Lung (tissue), 11 donors: ENCODE measurements at regions not wholly inside any gene's neighbourhood (a gene's known extent, or its start where the extent isn't known, plus 50 kb on each side); places are given as distances from the start of the nearest gene placed in this dataset.

ENCODE experiments used
- ATAC-seq: fragments of 200-7000 bp; cut with Tn5 transposase; one replicate; pipeline ENCODE4 v1.9.1; 2020; ENCODE audit warnings: moderate number of reproducible peaks; ENCODE audit not compliant: insufficient read depth, low FRiP score
- DNase-seq, 3 donors: peaks; one replicate each; pipeline ENCODE4 v3.0.0-alpha.2; 2013 to 2017
- H3K27ac ChIP-seq, 2 donors: one replicate each; pipeline ENCODE4 v1.5.1; 2013; ENCODE audit warnings: mild to moderate bottlenecking in 2 of 2, moderate library complexity in 2 of 2, control low read depth in 1 of 2, inconsistent platforms in 1 of 2, low read depth in 1 of 2, low read length in 1 of 2
- H3K27me3 ChIP-seq, 3 donors: one replicate each; pipeline ENCODE4 v1.5.1; 2013; ENCODE audit warnings: low read length in 2 of 3; ENCODE audit not compliant: control insufficient read depth in 3 of 3, insufficient read depth in 3 of 3
- H3K36me3 ChIP-seq, 4 donors: one replicate each; pipeline ENCODE4 v1.5.1; 2013; ENCODE audit warnings: low read length in 4 of 4, mild to moderate bottlenecking in 1 of 4, moderate library complexity in 1 of 4; ENCODE audit not compliant: control insufficient read depth in 4 of 4, insufficient read depth in 4 of 4
- H3K4me1 ChIP-seq, 5 donors: one replicate each; pipeline ENCODE4 v1.5.1; 2013; ENCODE audit warnings: low read length in 5 of 5, mild to moderate bottlenecking in 2 of 5, moderate library complexity in 1 of 5; ENCODE audit not compliant: control insufficient read depth in 5 of 5, insufficient read depth in 5 of 5
- H3K4me3 ChIP-seq: one replicate; pipeline ENCODE4 v1.5.1; 2013; ENCODE audit warnings: mild to moderate bottlenecking, control low read depth, moderate library complexity
- H3K9ac ChIP-seq, 2 donors: one replicate each; pipeline ENCODE4 v1.5.1; 2013; ENCODE audit warnings: low read length in 2 of 2, control low read depth in 1 of 2; ENCODE audit not compliant: insufficient read depth in 1 of 2
- H3K9me3 ChIP-seq, 4 donors: one replicate each; pipeline ENCODE4 v1.5.1; 2013; ENCODE audit warnings: low read length in 3 of 4, mild to moderate bottlenecking in 1 of 4, moderate library complexity in 1 of 4; ENCODE audit not compliant: control insufficient read depth in 4 of 4, insufficient read depth in 3 of 4
- CTCF ChIP-seq: IDR thresholded peaks from 2 replicates; pipeline ENCODE4 v1.5.1; 2012; ENCODE audit warnings: mild to moderate bottlenecking; ENCODE audit errors: control extremely low read depth, extremely low read depth
- WGBS, 2 donors: extraction: QIAGEN DNeasy Blood & Tissue Kit; methylation state at CpG; one replicate each; pipeline ENCODE4 v1.1.7; 2013; 5-methylcytosine and 5-hydroxymethylcytosine counted together
- donor health status: control.
- donor health status: control.
- donor health status: Bipolar disorder and iron deficiency.
- donor health status: healthy.
- donor health status: DM: yes; HTN: yes; CAD: no.

GRCh38 chr10:3869036-3869435 is 84.0 kb upstream of the KLF6 start:
- DNase-seq (no peak), ATAC-seq (no peak)
- H3K36me3 ChIP-seq = no peaks in the 10 kb centered on the region
- H3K4me3 ChIP-seq = no peak overlapping the region
- no peak overlapping the region for H3K9ac ChIP-seq
- H3K27me3 ChIP-seq = no peaks in the 10 kb centered on the region
- H3K4me1 ChIP-seq = peaks cover 0 to 5% (median 4%) of the 10 kb centered on the region in 5 donors
- no peaks in the 10 kb centered on the region for H3K9me3 ChIP-seq
- no peak for TF ChIP-seq CTCF
- no peak overlapping the region for H3K27ac ChIP-seq

GRCh38 chr10:3868271-3868664 is 83.3 kb upstream of the KLF6 start:
- no peaks in the 10 kb centered on the region for H3K9me3 ChIP-seq
- ATAC-seq (no peak), DNase-seq (no peak)
- H3K4me1 ChIP-seq = peaks cover 0 to 5% (median 0%) of the 10 kb centered on the region in 5 donors
- 92% methylated on average over 6 of the region's 6 CpGs for WGBS, 2 donors
- TF ChIP-seq CTCF = no peak
- no peaks in the 10 kb centered on the region for H3K36me3 ChIP-seq
- H3K4me3 ChIP-seq = no peak overlapping the region
- H3K27me3 ChIP-seq = no peaks in the 10 kb centered on the region
- H3K27ac ChIP-seq = no peak overlapping the region
- no peak overlapping the region for H3K9ac ChIP-seq

GRCh38 chr10:3867454-3868270 is 82.7 kb upstream of the KLF6 start:
- no peaks in the 10 kb centered on the region for H3K36me3 ChIP-seq
- ATAC-seq (no peak), DNase-seq (no peak)
- H3K9ac ChIP-seq = no peak overlapping the region
- H3K4me3 ChIP-seq = no peak overlapping the region
- no peaks in the 10 kb centered on the region for H3K9me3 ChIP-seq
- H3K27me3 ChIP-seq = no peaks in the 10 kb centered on the region
- peaks cover 0 to 5% (median 0%) of the 10 kb centered on the region in 5 donors for H3K4me1 ChIP-seq
- WGBS, 2 donors = 77 to 90% methylated on average over 3 of the region's 3 CpGs
- no peak for TF ChIP-seq CTCF
- H3K27ac ChIP-seq = no peak overlapping the region

- H3K27me3 ChIP-seq = no peaks in the 10 kb centered on the region
- DNase-seq = no peak
- H3K36me3 ChIP-seq = no peaks in the 10 kb centered on the region
- H3K4me1 ChIP-seq = peaks cover 0 to 5% (median 0%) of the 10 kb centered on the region in 5 donors
- H3K27ac ChIP-seq = no peak overlapping the region
- TF ChIP-seq CTCF = no peak
- WGBS, 2 donors = 65 to 78% methylated on average over 3 of the region's 3 CpGs
- H3K9me3 ChIP-seq = no peaks in the 10 kb centered on the region
- ATAC-seq = no peak
- H3K9ac ChIP-seq = no peak overlapping the region
- H3K4me3 ChIP-seq = no peak overlapping the region
These were observed 81.3 kb upstream of the KLF6 start for GRCh38 chr10:3866332-3866731.
